ENCODE measurements at regions not wholly inside any gene's neighbourhood (a gene's known extent, or its start where the extent isn't known, plus 50 kb on each side); places are given as distances from the start of the nearest gene placed in this dataset.

DNA sequence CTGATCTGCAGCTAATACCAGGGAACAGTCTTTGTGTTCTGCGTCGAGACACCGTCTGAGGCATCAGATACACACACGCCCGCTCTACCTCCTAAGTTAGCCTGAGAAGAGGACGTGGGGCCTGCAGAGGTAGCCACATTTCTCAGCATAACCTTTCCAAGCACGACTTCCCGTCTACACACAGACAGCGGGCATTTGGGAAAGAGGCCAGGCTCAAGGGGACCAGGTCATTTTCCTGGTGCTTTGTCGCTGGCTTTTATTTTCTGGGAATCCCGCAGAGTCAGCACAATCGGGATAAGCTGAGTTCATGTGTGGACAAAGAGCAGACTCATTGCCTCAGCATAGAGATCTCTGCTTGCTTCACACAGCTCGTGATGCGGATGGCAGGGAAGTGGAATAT, 72.5 kb upstream of the SMYD2 start:
- no peak for DNase-seq

DNA sequence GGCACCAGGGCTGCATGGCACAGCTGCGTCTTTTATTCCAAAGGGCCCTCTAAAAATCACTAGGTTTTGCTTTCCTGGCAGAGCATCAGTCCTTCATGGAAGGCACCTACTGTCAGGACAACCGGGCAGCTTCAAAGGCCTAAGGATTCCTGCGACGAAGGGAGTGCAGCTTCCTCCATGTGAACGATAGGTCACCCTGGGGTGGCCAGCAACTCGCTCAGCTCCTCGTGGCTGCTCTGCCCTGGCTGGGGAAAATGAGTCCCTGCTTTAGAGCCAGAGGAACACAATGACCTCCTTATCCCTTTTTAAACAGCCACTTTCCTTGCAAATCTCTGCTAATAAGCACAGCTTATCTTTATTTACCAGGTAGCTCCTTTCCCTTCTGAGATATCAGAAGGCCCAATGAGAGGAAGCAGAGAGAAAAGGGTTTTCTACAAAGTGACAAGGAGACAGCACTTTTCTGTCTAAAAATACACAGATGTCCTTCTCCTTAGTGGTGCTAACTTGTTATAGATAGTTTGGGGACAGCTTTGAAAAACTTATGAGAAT, 71.6 kb upstream of the SMYD2 start:
- no peak for DNase-seq

DNA sequence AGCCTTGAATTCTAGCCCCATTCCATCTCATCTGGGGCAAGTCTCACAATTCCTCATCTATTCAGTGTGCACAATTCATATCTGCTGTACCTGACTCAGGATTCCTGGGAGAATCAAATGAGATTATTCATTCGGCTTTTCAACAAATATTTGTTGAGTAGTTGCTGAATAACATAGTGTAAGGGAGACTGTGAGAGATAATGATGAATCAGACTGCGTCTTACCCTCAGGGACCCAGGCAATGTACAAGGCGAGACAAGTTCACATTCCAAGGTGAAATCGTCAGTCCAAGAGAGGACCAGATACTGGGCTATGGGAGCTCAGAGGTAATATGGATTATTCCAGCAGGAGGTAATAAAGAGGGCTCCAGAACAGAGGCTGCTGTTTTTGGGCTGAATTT, 67.8 kb upstream of the SMYD2 start:
- DNase-seq = no peak

DNA sequence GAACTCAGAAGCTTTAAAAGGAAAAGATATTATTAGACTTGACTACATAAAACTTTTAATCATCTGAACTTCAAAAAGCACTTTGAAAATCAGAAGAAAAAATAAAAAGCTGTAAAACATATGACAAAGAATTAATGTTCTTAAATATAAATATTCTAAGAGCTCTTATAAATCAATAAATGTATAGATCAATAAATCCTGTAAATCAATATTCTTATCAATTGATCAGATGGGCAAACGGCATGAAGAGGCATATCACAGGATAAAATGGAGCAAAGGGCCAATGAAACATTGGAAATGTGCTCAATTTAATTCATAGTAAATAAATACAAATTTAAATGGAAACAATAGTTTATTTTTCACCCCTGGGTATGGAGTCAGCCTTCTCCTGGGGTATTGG, 66.1 kb upstream of the SMYD2 start:
- DNase-seq = no peak

DNA sequence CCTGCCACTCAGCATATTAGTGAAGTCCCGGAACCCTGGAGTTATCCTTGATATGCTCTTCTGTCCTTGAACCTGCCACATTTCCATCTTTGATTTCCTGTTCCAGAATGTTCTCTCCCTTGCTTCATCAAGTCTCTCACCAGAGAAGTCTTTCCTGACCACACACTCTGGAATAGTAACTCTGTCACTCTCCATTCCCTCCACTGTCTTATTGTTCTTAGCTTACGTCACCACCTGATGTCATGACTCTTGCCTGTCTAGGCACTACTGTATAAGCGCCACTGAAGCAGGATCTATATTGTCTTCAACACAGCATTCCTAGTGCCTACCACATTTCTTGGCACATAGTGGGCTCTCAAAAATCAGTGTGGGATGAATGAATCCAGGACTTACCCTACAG, 65.4 kb upstream of the SMYD2 start:
- no peak for DNase-seq

DNA sequence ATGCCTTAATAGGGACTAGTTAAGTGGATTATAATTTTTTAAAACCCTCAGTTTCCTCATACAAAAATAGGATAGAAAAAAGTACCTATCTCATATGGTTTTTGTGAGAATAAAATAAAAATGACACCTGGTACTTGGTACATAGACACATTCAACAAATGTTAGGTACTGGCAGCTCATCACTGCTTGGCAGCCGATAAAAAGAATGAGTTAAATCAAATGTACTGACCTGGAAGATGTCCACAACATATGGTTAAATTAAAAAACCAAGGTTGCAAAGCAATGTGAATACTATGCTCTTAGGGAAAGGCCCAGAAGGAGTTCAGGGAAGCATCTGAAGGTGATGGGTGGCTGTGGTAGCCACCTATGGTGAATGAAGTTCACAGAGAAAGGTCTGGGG, 64.9 kb upstream of the SMYD2 start:
- DNase-seq = no peak

DNA sequence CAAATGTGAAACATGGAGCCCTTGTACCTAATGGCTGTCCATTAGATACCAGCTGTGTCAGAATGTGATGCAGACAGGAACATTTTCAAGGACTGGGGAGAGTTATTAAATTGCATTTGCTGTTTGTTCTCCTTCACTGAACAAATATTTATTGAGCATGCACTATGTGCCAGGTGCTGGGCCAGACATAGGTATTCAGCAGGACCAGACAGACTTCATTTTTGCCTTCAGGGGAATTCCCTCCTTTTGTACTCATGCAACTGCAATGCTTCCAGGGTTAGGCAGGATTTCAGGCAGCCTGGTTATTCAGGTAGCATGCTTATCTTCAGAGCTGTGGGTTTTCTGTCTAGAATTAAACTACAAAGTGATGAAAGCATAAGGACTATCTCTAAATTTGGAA, 64.2 kb upstream of the SMYD2 start:
- no peak for DNase-seq

DNA sequence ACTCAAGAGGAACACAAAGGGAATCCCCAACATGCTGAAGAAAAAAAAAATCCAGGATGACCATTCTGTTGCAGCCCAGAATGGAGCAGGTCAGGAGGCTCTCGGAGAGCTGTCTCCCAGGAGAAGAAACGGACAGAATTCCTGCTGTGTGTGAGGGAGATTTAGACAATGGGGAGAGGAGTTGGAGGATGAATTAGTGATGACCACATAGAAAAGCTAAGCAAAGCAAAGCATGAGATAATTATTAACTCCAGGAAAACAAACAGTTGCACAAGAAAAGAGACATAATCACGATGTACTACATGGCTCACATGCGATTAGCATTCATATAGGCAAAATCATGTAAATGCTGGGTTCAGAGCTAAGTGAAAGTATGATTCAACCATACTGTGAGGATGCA, 61.1 kb upstream of the SMYD2 start:
- no peak for DNase-seq

DNA sequence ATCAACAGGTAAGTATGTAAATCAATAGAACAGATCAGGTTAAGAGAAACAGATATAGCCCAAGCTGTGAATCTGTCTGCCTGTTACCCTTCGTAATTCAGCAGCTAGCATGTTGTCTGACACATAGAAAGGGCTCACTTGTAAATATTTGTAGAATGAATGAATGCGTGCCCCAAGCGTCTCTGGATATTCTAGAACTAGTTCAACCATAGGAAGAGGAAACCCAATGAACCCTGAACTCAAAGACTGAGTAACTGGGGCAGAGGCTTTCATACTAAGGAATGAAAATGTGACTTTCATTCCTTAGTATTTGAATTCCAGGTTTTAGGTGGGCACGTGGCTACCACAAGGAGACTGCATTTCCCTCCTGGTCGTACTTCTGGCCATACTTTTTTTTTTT, 60.1 kb upstream of the SMYD2 start:
- DNase-seq = no peak

DNA sequence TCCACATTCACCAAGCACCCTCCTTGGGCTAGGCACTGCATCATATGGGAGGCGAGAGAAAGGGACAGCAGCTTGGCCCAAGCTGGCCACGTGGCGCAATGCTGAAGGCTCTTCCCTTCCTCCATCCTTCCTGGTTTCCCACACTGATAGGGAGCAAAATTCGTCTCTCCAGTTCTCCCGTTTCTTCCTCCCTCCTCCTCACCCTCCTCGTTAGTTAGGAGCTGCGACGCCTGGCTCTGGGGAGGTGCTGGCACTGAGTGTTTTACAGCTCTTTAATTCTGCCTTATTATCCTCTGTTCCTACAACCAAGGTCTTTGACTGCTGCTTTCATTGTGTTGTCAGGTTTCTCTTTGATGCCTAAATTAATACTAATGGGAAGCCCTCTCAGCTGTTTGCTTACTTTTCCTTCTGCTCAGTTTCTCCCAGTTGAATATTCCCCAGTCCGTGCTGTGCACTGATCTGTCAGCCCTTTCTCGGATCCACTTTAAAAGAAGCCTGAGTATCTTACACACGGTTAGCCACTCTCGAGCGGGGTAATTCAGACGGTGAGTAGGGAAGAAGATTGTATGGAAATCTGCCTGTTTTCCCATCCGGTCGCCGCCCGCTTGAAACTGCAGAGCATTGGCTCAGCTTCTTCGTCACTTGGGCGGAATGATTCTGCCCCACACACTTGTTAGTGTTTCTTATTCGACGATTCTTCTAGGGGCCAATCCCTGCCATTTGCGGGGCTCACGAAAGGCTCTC, 56.2 kb upstream of the SMYD2 start:
- no peak for DNase-seq

DNA sequence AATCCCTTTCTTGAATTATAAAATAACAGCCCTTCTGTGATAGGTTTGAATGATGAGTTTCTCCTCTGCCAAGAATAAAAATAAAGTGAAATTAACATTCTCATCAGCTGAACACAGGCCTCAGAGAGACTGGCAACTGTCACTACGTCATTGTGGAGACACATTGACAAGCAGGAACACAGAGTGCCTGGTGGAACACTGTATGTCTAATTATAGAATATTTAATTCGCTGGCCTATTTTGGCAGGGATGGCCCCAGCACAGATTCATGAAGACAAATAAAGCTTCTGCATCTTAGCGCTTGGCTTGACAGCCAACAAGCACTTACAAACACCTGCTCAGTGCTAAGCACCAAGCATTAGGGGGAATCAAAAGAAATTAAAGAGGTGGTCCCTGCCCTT, 52.0 kb upstream of the SMYD2 start:
- DNase-seq = no peak

DNA sequence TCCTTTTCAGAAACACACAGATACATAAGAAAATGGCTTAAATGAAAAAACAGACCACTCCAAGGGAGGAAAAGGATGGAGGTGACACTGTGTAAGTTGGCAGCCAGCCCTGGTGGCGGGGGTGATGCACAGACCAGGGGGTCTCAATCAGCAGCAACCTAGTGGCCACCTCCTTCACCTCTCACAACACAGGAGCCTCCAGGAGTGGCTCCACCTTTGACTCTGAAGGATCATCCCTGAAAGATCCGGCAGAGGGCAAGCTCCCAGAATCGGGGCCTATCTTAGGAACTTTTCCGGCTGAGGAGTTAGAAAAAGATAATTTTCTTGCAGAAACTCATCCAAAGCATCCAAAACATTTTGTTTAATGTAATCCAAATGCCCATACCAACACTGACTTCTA, 51.2 kb upstream of the SMYD2 start:
- DNase-seq = no peak
